WTC11 (cell line): ENCODE measurements at regions not wholly inside any gene's neighbourhood (a gene's known extent, or its start where the extent isn't known, plus 50 kb on each side); places are given as distances from the start of the nearest gene placed in this dataset.

Experiments used
- SMAD4 ChIP-seq: sonication (generic); formaldehyde crosslinking; IDR thresholded peaks from 2 replicates; pipeline ENCODE4 v1.8.0; 2022; ENCODE audit warnings: mild to moderate bottlenecking, missing genetic modification reagents
- TF ChIP-seq, protein P1 (sequence below): fragments of 200-600 bp; IDR thresholded peaks from 2 replicates; pipeline ENCODE4 v1.8.0; 2022; ENCODE audit warnings: antibody characterized with exemption

DNA sequence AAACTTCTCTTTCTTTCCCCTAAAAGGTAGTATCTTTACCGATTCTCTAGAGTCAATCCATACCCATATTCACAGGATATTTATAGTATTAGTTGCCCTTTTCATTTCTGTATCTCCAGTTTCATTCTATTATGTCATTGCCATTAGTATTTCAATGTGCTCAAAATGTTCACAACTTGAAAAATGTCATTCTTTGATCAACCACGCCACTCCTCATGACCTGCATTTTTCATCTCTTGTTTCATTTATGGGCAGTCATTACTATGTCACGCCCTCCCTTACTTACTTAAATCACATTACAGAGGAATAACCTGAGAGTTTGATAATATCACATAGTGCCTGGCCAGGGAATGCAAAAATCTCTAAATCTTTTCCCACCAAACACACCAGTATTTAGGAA is 427.3 kb upstream of the GJE1 start:
- TF ChIP-seq SMAD4, result no peak
- TF ChIP-seq, protein P1, sequence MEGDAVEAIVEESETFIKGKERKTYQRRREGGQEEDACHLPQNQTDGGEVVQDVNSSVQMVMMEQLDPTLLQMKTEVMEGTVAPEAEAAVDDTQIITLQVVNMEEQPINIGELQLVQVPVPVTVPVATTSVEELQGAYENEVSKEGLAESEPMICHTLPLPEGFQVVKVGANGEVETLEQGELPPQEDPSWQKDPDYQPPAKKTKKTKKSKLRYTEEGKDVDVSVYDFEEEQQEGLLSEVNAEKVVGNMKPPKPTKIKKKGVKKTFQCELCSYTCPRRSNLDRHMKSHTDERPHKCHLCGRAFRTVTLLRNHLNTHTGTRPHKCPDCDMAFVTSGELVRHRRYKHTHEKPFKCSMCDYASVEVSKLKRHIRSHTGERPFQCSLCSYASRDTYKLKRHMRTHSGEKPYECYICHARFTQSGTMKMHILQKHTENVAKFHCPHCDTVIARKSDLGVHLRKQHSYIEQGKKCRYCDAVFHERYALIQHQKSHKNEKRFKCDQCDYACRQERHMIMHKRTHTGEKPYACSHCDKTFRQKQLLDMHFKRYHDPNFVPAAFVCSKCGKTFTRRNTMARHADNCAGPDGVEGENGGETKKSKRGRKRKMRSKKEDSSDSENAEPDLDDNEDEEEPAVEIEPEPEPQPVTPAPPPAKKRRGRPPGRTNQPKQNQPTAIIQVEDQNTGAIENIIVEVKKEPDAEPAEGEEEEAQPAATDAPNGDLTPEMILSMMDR, result no peak
